Naive thymus-derived CD8-positive, alpha-beta T cell (primary cell): ENCODE measurements at regions not wholly inside any gene's neighbourhood (a gene's known extent, or its start where the extent isn't known, plus 50 kb on each side); places are given as distances from the start of the nearest gene placed in this dataset.

Source experiments
- ATAC-seq, 2 donors: fragments of 150-1000 bp; cut with Tn5 transposase in 1 of 2; sonication (Bioruptor Pico), chemical (Tn5 transposase) in 1 of 2; 1 replicate in 1 of 2; 2 replicates in 1 of 2; pipeline ENCODE4 v1.10.0; 2021; ENCODE audit warnings: mild to moderate bottlenecking in 2 of 2, moderate library complexity in 2 of 2
- POLR2A ChIA-PET: fragments of 350-600 bp; sonication (Branson Sonifier 250); formaldehyde crosslinking; loops from one replicate; lab custom pipeline; 2021; ENCODE audit warnings: antibody characterized with exemption; lab: Charles Lee
- DNase-seq, 10 donors: peaks; one replicate each; pipeline versions ENCODE4 v3.0.0 to v3.0.0-alpha.2; 2020 to 2022
- H3K27ac Mint-ChIP-seq, 10 donors: one replicate each; pipeline ENCODE4 v1.8.0; 2020 to 2022; ENCODE audit warnings: mild to moderate bottlenecking in 10 of 10, mixed read lengths in 10 of 10, moderate library complexity in 4 of 10, inconsistent platforms in 1 of 10
- H3K27me3 Mint-ChIP-seq, 5 donors: one replicate each; pipeline ENCODE4 v1.8.0; 2021 to 2022; ENCODE audit warnings: mixed read lengths in 5 of 5
- H3K36me3 Mint-ChIP-seq, 3 donors: one replicate each; pipeline ENCODE4 v1.8.0; 2020 to 2022; ENCODE audit warnings: mixed read lengths in 3 of 3, mild to moderate bottlenecking in 2 of 3, inconsistent platforms in 1 of 3
- H3K4me1 Mint-ChIP-seq, 4 donors: one replicate each; pipeline ENCODE4 v1.8.0; 2021 to 2022; ENCODE audit warnings: mixed read lengths in 4 of 4
- H3K4me3 Mint-ChIP-seq, 10 donors: one replicate each; pipeline ENCODE4 v1.8.0; 2020 to 2022; ENCODE audit warnings: mild to moderate bottlenecking in 10 of 10, mixed read lengths in 10 of 10, moderate library complexity in 6 of 10, inconsistent platforms in 1 of 10
- H3K9me3 Mint-ChIP-seq, 9 donors: one replicate each; pipeline ENCODE4 v1.8.0; 2020 to 2022; ENCODE audit warnings: mixed read lengths in 9 of 9, mild to moderate bottlenecking in 3 of 9, inconsistent platforms in 1 of 9, moderate library complexity in 1 of 9

- Mint-ChIP-seq H3K27me3 (no peaks in the 10 kb centered on the region), H3K4me3 (no peak overlapping the region), H3K36me3 (no peaks in the 10 kb centered on the region), H3K9me3 (peaks cover 0 to 3% (median 0%) of the 10 kb centered on the region in 9 donors), H3K4me1 (no peaks in the 10 kb centered on the region), H3K27ac (no peak overlapping the region)
- POLR2A ChIA-PET = no interaction called here
- ATAC-seq (no peak), DNase-seq (no peak)
These were observed 116.5 kb downstream of the SPRY2 start for GRCh38 chr13:80224468-80224867.

GRCh38 chr13:80217614-80218456 is 123.1 kb downstream of the SPRY2 start:
- POLR2A ChIA-PET = no interaction called here
- H3K27me3 Mint-ChIP-seq = peaks cover 0 to 5% (median 0%) of the 10 kb centered on the region in 5 donors
- H3K27ac Mint-ChIP-seq = no peak overlapping the region
- H3K36me3 Mint-ChIP-seq = no peaks in the 10 kb centered on the region
- DNase-seq = no peak
- no peak overlapping the region for H3K4me3 Mint-ChIP-seq
- no peaks in the 10 kb centered on the region for H3K4me1 Mint-ChIP-seq
- no peak for ATAC-seq
- peaks cover 0 to 3% (median 0%) of the 10 kb centered on the region in 9 donors for H3K9me3 Mint-ChIP-seq

- Mint-ChIP-seq H3K36me3 (no peaks in the 10 kb centered on the region), H3K9me3 (peaks cover 0 to 2% (median 0%) of the 10 kb centered on the region in 9 donors), H3K4me1 (no peaks in the 10 kb centered on the region), H3K27me3 (peaks cover 0 to 5% (median 0%) of the 10 kb centered on the region in 5 donors), H3K27ac (no peak overlapping the region), H3K4me3 (no peak overlapping the region)
- no peak for DNase-seq
- POLR2A ChIA-PET = no interaction called here
- ATAC-seq = no peak
These were observed 125.6 kb downstream of the SPRY2 start for GRCh38 chr13:80215368-80215767.

- H3K36me3 Mint-ChIP-seq = no peaks in the 10 kb centered on the region
- POLR2A ChIA-PET = no interaction called here
- no peak for DNase-seq
- H3K4me1 Mint-ChIP-seq = no peaks in the 10 kb centered on the region
- peaks cover 0 to 5% (median 0%) of the 10 kb centered on the region in 5 donors for H3K27me3 Mint-ChIP-seq
- no peak for ATAC-seq
- H3K27ac Mint-ChIP-seq = no peak overlapping the region
- peaks cover 0 to 2% (median 0%) of the 10 kb centered on the region in 9 donors for H3K9me3 Mint-ChIP-seq
- no peak overlapping the region for H3K4me3 Mint-ChIP-seq
These were observed 126.4 kb downstream of the SPRY2 start for GRCh38 chr13:80214521-80214991.

GRCh38 chr13:80214050-80214449 is 126.9 kb downstream of the SPRY2 start:
- no peak overlapping the region for H3K27ac Mint-ChIP-seq
- DNase-seq (no peak), ATAC-seq (no peak)
- no peak overlapping the region for H3K4me3 Mint-ChIP-seq
- no peaks in the 10 kb centered on the region for H3K9me3 Mint-ChIP-seq
- POLR2A ChIA-PET = no interaction called here
- peaks cover 0 to 5% (median 0%) of the 10 kb centered on the region in 5 donors for H3K27me3 Mint-ChIP-seq
- H3K4me1 Mint-ChIP-seq = no peaks in the 10 kb centered on the region
- no peaks in the 10 kb centered on the region for H3K36me3 Mint-ChIP-seq

GRCh38 chr13:80213201-80213600 is 127.7 kb downstream of the SPRY2 start:
- DNase-seq = no peak
- POLR2A ChIA-PET = no interaction called here
- H3K9me3 Mint-ChIP-seq = no peaks in the 10 kb centered on the region
- no peak overlapping the region for H3K27ac Mint-ChIP-seq
- no peak for ATAC-seq
- H3K4me1 Mint-ChIP-seq = no peaks in the 10 kb centered on the region
- H3K4me3 Mint-ChIP-seq = no peak overlapping the region
- H3K27me3 Mint-ChIP-seq = peaks cover 0 to 5% (median 0%) of the 10 kb centered on the region in 5 donors
- no peaks in the 10 kb centered on the region for H3K36me3 Mint-ChIP-seq

- Mint-ChIP-seq H3K4me1 (no peaks in the 10 kb centered on the region), H3K9me3 (peaks cover 0 to 2% (median 0%) of the 10 kb centered on the region in 9 donors), H3K4me3 (no peak overlapping the region), H3K36me3 (peaks cover 0 to 3% (median 0%) of the 10 kb centered on the region in 3 donors), H3K27ac (no peak overlapping the region), H3K27me3 (no peaks in the 10 kb centered on the region)
- no peak for DNase-seq
- ATAC-seq = no peak
- POLR2A ChIA-PET = no interaction called here
These were observed 129.4 kb downstream of the SPRY2 start for GRCh38 chr13:80211566-80211965.

GRCh38 chr13:80204642-80205041 is 136.3 kb downstream of the SPRY2 start:
- Mint-ChIP-seq H3K4me3 (no peak overlapping the region), H3K27me3 (no peaks in the 10 kb centered on the region), H3K4me1 (no peaks in the 10 kb centered on the region), H3K27ac (no peak overlapping the region), H3K9me3 (peaks cover 0 to 14% (median 0%) of the 10 kb centered on the region in 9 donors), H3K36me3 (peaks cover 0 to 3% (median 0%) of the 10 kb centered on the region in 3 donors)
- POLR2A ChIA-PET = no interaction called here
- DNase-seq (no peak), ATAC-seq (no peak)

- POLR2A ChIA-PET = no interaction called here
- DNase-seq (no peak), ATAC-seq (no peak)
- H3K9me3 Mint-ChIP-seq = peaks cover 0 to 14% (median 0%) of the 10 kb centered on the region in 9 donors
- peaks cover 0 to 3% (median 0%) of the 10 kb centered on the region in 3 donors for H3K36me3 Mint-ChIP-seq
- H3K27me3 Mint-ChIP-seq = no peaks in the 10 kb centered on the region
- H3K4me3 Mint-ChIP-seq = no peak overlapping the region
- no peaks in the 10 kb centered on the region for H3K4me1 Mint-ChIP-seq
- H3K27ac Mint-ChIP-seq = no peak overlapping the region
These were observed 137.4 kb downstream of the SPRY2 start for GRCh38 chr13:80203496-80203895.

- DNase-seq (no peak), ATAC-seq (no peak)
- Mint-ChIP-seq H3K36me3 (no peaks in the 10 kb centered on the region), H3K27me3 (no peaks in the 10 kb centered on the region), H3K4me1 (no peaks in the 10 kb centered on the region), H3K4me3 (no peak overlapping the region), H3K27ac (no peak overlapping the region), H3K9me3 (peaks cover 0 to 14% (median 0%) of the 10 kb centered on the region in 9 donors)
- POLR2A ChIA-PET = no interaction called here
These were observed 139.0 kb downstream of the SPRY2 start for GRCh38 chr13:80201694-80202468.

- Mint-ChIP-seq H3K36me3 (no peaks in the 10 kb centered on the region), H3K4me1 (no peaks in the 10 kb centered on the region), H3K9me3 (peaks cover 0 to 14% (median 0%) of the 10 kb centered on the region in 9 donors), H3K27ac (no peak overlapping the region), H3K27me3 (peaks cover 0 to 3% (median 0%) of the 10 kb centered on the region in 5 donors), H3K4me3 (no peak overlapping the region)
- no peak for DNase-seq
- ATAC-seq = no peak
- POLR2A ChIA-PET = no interaction called here
These were observed 141.2 kb downstream of the SPRY2 start for GRCh38 chr13:80199585-80200292.

GRCh38 chr13:80199067-80199466 is 141.9 kb downstream of the SPRY2 start:
- DNase-seq = no peak
- no peak for ATAC-seq
- Mint-ChIP-seq H3K36me3 (no peaks in the 10 kb centered on the region), H3K4me1 (no peaks in the 10 kb centered on the region), H3K9me3 (peaks cover 0 to 14% (median 0%) of the 10 kb centered on the region in 9 donors), H3K4me3 (no peak overlapping the region), H3K27ac (no peak overlapping the region), H3K27me3 (peaks cover 0 to 3% (median 0%) of the 10 kb centered on the region in 5 donors)
- POLR2A ChIA-PET = no interaction called here
